CD4-positive, alpha-beta T cell (primary cell): ENCODE measurements at regions not wholly inside any gene's neighbourhood (a gene's known extent, or its start where the extent isn't known, plus 50 kb on each side); places are given as distances from the start of the nearest gene placed in this dataset.

Experiments used
- ATAC-seq: fragments of 200-7000 bp; cut with Tn5 transposase; one replicate; pipeline ENCODE4 v1.10.0; 2022; ENCODE audit warnings: mild to moderate bottlenecking; ENCODE audit not compliant: poor library complexity
- CTCF ChIA-PET: fragments of 350-600 bp; sonication (Branson Sonifier 250); formaldehyde crosslinking; loops from one replicate; lab custom pipeline; 2021; ENCODE audit warnings: antibody characterized with exemption, inconsistent platforms; lab: Charles Lee
- POLR2A ChIA-PET: fragments of 350-600 bp; sonication (Branson Sonifier 250); formaldehyde crosslinking; loops from one replicate; lab custom pipeline; 2021; ENCODE audit warnings: antibody characterized with exemption, inconsistent platforms; lab: Charles Lee
- DNase-seq, 14 experiments: peaks; one replicate each; pipeline ENCODE4 v3.0.0-alpha.2; 2013 to 2020; ENCODE audit warnings: mixed read lengths in 2 of 14
- H3K27ac ChIP-seq, 2 donors: one replicate each; pipeline versions ENCODE4 v1.5.1 to v1.7.0; 2013; ENCODE audit warnings: low read length in 2 of 2, low read depth in 1 of 2, mild to moderate bottlenecking in 1 of 2
- H3K27me3 ChIP-seq, 2 experiments: 1 replicate in 1 of 2; 2 replicates in 1 of 2; pipeline versions ENCODE4 v1.6.1 to v1.7.0; 2013; ENCODE audit warnings: low read length in 2 of 2, control low read depth in 1 of 2, mild to moderate bottlenecking in 1 of 2, moderate library complexity in 1 of 2; ENCODE audit not compliant: insufficient read depth in 2 of 2, control insufficient read depth in 1 of 2
- H3K36me3 ChIP-seq: one replicate; pipeline ENCODE4 v1.6.1; 2013; ENCODE audit warnings: low read length, control low read depth; ENCODE audit not compliant: insufficient read depth
- H3K4me1 ChIP-seq: one replicate; pipeline ENCODE4 v1.6.1; 2013; ENCODE audit warnings: low read length, control low read depth; ENCODE audit not compliant: insufficient read depth
- H3K4me3 ChIP-seq: one replicate; pipeline ENCODE4 v1.5.1; 2013; ENCODE audit warnings: mild to moderate bottlenecking, low read length, moderate library complexity
- H3K9me3 ChIP-seq, 2 experiments: 1 replicate in 1 of 2; 2 replicates in 1 of 2; pipeline versions ENCODE4 v1.6.1 to v1.7.0; 2013; ENCODE audit warnings: low read length in 2 of 2, mild to moderate bottlenecking in 2 of 2, control low read depth in 1 of 2, moderate library complexity in 1 of 2; ENCODE audit not compliant: control insufficient read depth in 1 of 2, insufficient read depth in 1 of 2
- H3K27ac Mint-ChIP-seq: one replicate; pipeline ENCODE4 v1.8.0; 2020; ENCODE audit warnings: mixed read lengths
- H3K27me3 Mint-ChIP-seq: one replicate; pipeline ENCODE4 v1.8.0; 2021; ENCODE audit warnings: mixed read lengths
- H3K36me3 Mint-ChIP-seq: one replicate; pipeline ENCODE4 v1.8.0; 2021; ENCODE audit warnings: low read depth, mixed read lengths
- H3K4me1 Mint-ChIP-seq: one replicate; pipeline ENCODE4 v1.8.0; 2021; ENCODE audit warnings: low read depth, mixed read lengths
- H3K4me3 Mint-ChIP-seq: one replicate; pipeline ENCODE4 v1.8.0; 2020; ENCODE audit warnings: mild to moderate bottlenecking, mixed read lengths
- H3K9me3 Mint-ChIP-seq: one replicate; pipeline ENCODE4 v1.8.0; 2020; ENCODE audit warnings: mixed read lengths
- CTCF ChIP-seq: fragments of 200-600 bp; IDR thresholded peaks from one replicate; pipeline ENCODE4 v1.8.0; 2022; ENCODE audit warnings: antibody characterized with exemption, mild to moderate bottlenecking
- intact Hi-C, 2 experiments: fragments of 100-400 bp; cut with DNase I in 1 of 2; cut with micrococcal nuclease in 1 of 2; formaldehyde crosslinking; loops; one replicate each; pipeline versions ENCODE4 v1.15.1 to v1.9.0; 2023 to 2025; cut with DNase I, micrococcal nuclease

- no peaks in the 10 kb centered on the region for H3K9me3 Mint-ChIP-seq
- Histone ChIP-seq H3K4me1 (no peaks in the 10 kb centered on the region), H3K9me3 (no peaks in the 10 kb centered on the region), H3K36me3 (no peaks in the 10 kb centered on the region), H3K27me3 (no peaks in the 10 kb centered on the region), H3K27ac (no peak overlapping the region), H3K4me3 (no peak overlapping the region)
- ATAC-seq (no peak), DNase-seq (no peak)
- no peak overlapping the region for H3K27ac Mint-ChIP-seq
- H3K4me3 Mint-ChIP-seq, result no peak overlapping the region
- intact Hi-C loops, result no loop called here
- peaks cover 5% of the 10 kb centered on the region for H3K27me3 Mint-ChIP-seq
- CTCF ChIA-PET, result no interaction called here
- no peaks in the 10 kb centered on the region for H3K36me3 Mint-ChIP-seq
- POLR2A ChIA-PET, result no interaction called here
- no peak for TF ChIP-seq CTCF
- no peaks in the 10 kb centered on the region for H3K4me1 Mint-ChIP-seq
Observed at GRCh38 chr7:97601931-97602457, 129.9 kb upstream of the TAC1 start.

GRCh38 chr7:97620495-97620894 lies 111.4 kb upstream of the TAC1 start:
- no peaks in the 10 kb centered on the region for H3K36me3 Mint-ChIP-seq
- no peak overlapping the region for H3K27ac Mint-ChIP-seq
- ATAC-seq (no peak), DNase-seq (no peak)
- intact Hi-C loops, result no loop called here
- no peaks in the 10 kb centered on the region for H3K4me1 Mint-ChIP-seq
- H3K9me3 Mint-ChIP-seq, result peaks cover 2% of the 10 kb centered on the region
- no peaks in the 10 kb centered on the region for H3K27me3 Mint-ChIP-seq
- TF ChIP-seq CTCF, result no peak
- H3K27me3 ChIP-seq, result no peaks in the 10 kb centered on the region
- H3K4me3 ChIP-seq, result no peak overlapping the region
- H3K36me3 ChIP-seq, result no peaks in the 10 kb centered on the region
- H3K27ac ChIP-seq, result no peak overlapping the region
- POLR2A ChIA-PET, result no interaction called here
- H3K9me3 ChIP-seq, result no peaks in the 10 kb centered on the region
- no peaks in the 10 kb centered on the region for H3K4me1 ChIP-seq
- CTCF ChIA-PET, result no interaction called here
- no peak overlapping the region for H3K4me3 Mint-ChIP-seq

GRCh38 chr7:97623333-97623732 lies 108.6 kb upstream of the TAC1 start:
- H3K4me3 Mint-ChIP-seq, result no peak overlapping the region
- H3K4me1 ChIP-seq, result no peaks in the 10 kb centered on the region
- intact Hi-C loops, result no loop called here
- no peak overlapping the region for H3K27ac ChIP-seq
- H3K27me3 ChIP-seq, result no peaks in the 10 kb centered on the region
- CTCF ChIA-PET, result no interaction called here
- ATAC-seq, result no peak
- no peak overlapping the region for H3K27ac Mint-ChIP-seq
- H3K36me3 ChIP-seq, result no peaks in the 10 kb centered on the region
- POLR2A ChIA-PET, result no interaction called here
- H3K36me3 Mint-ChIP-seq, result no peaks in the 10 kb centered on the region
- TF ChIP-seq CTCF, result no peak
- no peak overlapping the region for H3K4me3 ChIP-seq
- DNase-seq, result no peak
- H3K9me3 ChIP-seq, result no peaks in the 10 kb centered on the region
- peaks cover 2% of the 10 kb centered on the region for H3K9me3 Mint-ChIP-seq
- H3K27me3 Mint-ChIP-seq, result no peaks in the 10 kb centered on the region
- H3K4me1 Mint-ChIP-seq, result no peaks in the 10 kb centered on the region
